ENCODE measurements at regions not wholly inside any gene's neighbourhood (a gene's known extent, or its start where the extent isn't known, plus 50 kb on each side); places are given as distances from the start of the nearest gene placed in this dataset.

DNA sequence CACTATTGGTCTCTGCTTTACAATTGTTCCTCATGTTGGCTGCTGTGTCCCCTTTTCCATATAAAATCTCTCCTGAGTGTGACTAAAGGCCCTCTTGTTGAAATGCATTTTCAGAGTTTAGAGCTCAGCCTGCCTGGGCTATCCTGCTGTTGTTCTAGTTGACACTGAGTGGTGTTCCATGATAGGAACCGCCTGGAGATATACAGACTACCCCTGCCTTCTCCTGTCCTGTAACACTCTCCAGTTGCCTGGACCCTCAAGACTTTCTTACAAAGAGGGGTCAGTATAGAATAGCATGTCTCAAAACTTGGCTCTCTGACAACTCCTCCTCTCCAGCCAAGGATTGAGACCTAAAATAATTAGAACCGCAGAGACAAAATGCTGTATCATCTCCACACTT, 152.0 kb upstream of the POU3F1 start:
- no peaks in the 10 kb centered on the region for H3K27me3 Mint-ChIP-seq (ENCODE audit: insufficient read depth, unreplicated experiment)
- no peak for DNase-seq (ENCODE audit: unreplicated experiment)
- TF ChIP-seq, protein P1, sequence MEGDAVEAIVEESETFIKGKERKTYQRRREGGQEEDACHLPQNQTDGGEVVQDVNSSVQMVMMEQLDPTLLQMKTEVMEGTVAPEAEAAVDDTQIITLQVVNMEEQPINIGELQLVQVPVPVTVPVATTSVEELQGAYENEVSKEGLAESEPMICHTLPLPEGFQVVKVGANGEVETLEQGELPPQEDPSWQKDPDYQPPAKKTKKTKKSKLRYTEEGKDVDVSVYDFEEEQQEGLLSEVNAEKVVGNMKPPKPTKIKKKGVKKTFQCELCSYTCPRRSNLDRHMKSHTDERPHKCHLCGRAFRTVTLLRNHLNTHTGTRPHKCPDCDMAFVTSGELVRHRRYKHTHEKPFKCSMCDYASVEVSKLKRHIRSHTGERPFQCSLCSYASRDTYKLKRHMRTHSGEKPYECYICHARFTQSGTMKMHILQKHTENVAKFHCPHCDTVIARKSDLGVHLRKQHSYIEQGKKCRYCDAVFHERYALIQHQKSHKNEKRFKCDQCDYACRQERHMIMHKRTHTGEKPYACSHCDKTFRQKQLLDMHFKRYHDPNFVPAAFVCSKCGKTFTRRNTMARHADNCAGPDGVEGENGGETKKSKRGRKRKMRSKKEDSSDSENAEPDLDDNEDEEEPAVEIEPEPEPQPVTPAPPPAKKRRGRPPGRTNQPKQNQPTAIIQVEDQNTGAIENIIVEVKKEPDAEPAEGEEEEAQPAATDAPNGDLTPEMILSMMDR (IDR thresholded peaks at IDR 0.05; ENCODE audit: unreplicated experiment) = no peak
- no peaks in the 10 kb centered on the region for H3K4me1 Mint-ChIP-seq (ENCODE audit: insufficient read depth, unreplicated experiment)
- H3K4me3 Mint-ChIP-seq (ENCODE audit: unreplicated experiment) = no peak overlapping the region
- POLR2A ChIA-PET = no interaction called here
- CTCF ChIA-PET = no interaction called here
- no peak overlapping the region for H3K27ac Mint-ChIP-seq (ENCODE audit: low read depth, unreplicated experiment)
- BruUV-seq (replicated peaks) = no TSS peak
- intact Hi-C loops (cut with micrococcal nuclease) = no loop called here
- H3K9me3 Mint-ChIP-seq (ENCODE audit: unreplicated experiment) = no peaks in the 10 kb centered on the region
- no peaks in the 10 kb centered on the region for H3K36me3 Mint-ChIP-seq (ENCODE audit: insufficient read depth, unreplicated experiment)

DNA sequence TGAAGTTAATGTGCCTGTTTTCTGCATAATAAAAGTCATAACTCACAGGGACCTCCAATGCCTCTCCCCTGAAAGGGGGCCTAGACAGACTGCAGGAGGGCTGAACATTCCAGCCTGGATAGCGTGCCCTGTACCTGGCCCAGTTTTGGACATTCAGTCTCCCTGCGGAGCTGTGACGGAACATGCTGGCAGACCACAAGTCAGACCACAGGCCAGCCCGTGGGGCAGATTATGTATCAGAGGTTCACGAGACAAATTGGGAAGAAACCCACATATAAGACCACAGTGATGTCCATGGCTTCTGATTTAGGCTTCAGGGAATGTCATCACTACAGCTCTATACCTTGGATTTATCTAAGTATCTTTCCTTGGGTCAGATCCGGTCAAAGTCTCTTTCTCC, 151.5 kb upstream of the POU3F1 start:
- Mint-ChIP-seq H3K9me3 (ENCODE audit: unreplicated experiment) (no peaks in the 10 kb centered on the region), H3K4me1 (ENCODE audit: insufficient read depth, unreplicated experiment) (no peaks in the 10 kb centered on the region), H3K4me3 (ENCODE audit: unreplicated experiment) (no peak overlapping the region), H3K27me3 (ENCODE audit: insufficient read depth, unreplicated experiment) (peaks cover under 1% of the 10 kb centered on the region), H3K27ac (ENCODE audit: low read depth, unreplicated experiment) (no peak overlapping the region), H3K36me3 (ENCODE audit: insufficient read depth, unreplicated experiment) (no peaks in the 10 kb centered on the region)
- TF ChIP-seq, protein P1 (IDR thresholded peaks at IDR 0.05; ENCODE audit: unreplicated experiment) = no peak
- POLR2A ChIA-PET = no interaction called here
- DNase-seq (ENCODE audit: unreplicated experiment) = no peak
- BruUV-seq (replicated peaks) = no TSS peak
- CTCF ChIA-PET = interaction anchor here (0.5 kb wide), 1 partner anchor 156 kb away, joined by 4 read pairs; no protein-coding TSS in a partner anchor
- intact Hi-C loops (cut with micrococcal nuclease) = no loop called here

DNA sequence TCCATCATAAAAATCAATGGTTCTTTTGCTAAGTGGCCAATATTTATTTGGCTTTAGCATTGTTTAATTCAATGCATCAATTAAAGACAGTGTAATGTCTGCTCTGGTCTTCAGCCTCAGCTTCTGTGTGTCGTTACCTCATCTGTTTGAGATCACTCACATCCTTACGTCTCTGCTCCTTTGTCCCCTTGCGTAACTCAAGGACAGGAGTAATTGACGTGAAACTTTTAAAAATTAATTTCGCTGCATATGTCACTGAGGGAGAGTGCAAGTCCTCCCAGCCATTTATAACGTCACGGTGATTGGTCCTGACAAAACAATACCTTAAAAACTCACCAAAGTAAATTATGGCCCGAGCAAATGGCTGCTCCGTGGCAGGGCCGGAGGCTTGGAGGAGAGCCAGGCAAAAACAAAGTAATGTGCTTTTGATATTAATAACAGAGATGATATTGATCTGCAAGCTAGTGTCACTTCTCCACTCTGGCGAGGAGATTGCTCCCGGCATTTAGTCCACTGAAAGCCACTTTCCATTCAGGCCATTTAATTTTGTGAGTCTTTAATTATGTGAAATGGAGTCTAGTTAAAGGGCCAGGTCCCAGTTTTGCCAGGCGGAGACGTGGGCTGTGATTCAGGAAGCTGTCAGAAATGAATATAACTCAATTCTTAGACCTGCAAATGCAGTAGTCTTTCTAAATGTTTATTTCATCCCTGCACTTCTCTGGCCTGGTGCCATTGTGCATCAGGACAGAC, 150.9 kb upstream of the POU3F1 start:
- no peak for DNase-seq (ENCODE audit: unreplicated experiment)
- H3K9me3 Mint-ChIP-seq (ENCODE audit: unreplicated experiment) = no peaks in the 10 kb centered on the region
- no peak overlapping the region for H3K4me3 Mint-ChIP-seq (ENCODE audit: unreplicated experiment)
- ChIA-PET CTCF (interaction anchor here (0.5 kb wide), 2 partner anchors 14 to 155 kb away, joined by 3 to 4 read pairs; no protein-coding TSS in a partner anchor), POLR2A (no interaction called here)
- intact Hi-C loops (cut with micrococcal nuclease) = no loop called here
- H3K4me1 Mint-ChIP-seq (ENCODE audit: insufficient read depth, unreplicated experiment) = no peaks in the 10 kb centered on the region
- TF ChIP-seq, protein P1 (IDR thresholded peaks at IDR 0.05; ENCODE audit: unreplicated experiment) = no peak
- peaks cover 6% of the 10 kb centered on the region for H3K27me3 Mint-ChIP-seq (ENCODE audit: insufficient read depth, unreplicated experiment)
- BruUV-seq (replicated peaks) = no TSS peak
- no peaks in the 10 kb centered on the region for H3K36me3 Mint-ChIP-seq (ENCODE audit: insufficient read depth, unreplicated experiment)
- no peak overlapping the region for H3K27ac Mint-ChIP-seq (ENCODE audit: low read depth, unreplicated experiment)

DNA sequence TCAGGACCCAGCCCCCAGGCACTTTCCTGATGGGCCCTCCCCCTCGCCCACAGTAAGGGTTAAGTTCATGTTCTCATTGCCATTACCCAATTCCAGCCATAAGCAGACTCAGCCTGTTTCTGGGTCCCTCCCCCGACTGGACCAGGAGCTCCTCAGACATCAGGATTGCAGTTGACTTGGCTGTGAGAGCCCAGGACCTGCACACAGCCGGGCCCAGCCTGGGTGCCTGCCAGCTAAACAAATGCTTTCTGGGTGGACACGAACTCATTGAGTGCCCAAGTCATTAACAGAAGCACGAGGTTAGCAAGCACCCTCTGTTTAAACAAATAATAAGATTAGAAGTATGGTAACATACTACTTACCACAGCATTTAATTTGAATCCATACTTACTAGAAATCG, 147.9 kb upstream of the POU3F1 start:
- Mint-ChIP-seq H3K27ac (ENCODE audit: low read depth, unreplicated experiment) (no peak overlapping the region), H3K4me1 (ENCODE audit: insufficient read depth, unreplicated experiment) (no peaks in the 10 kb centered on the region), H3K9me3 (ENCODE audit: unreplicated experiment) (no peaks in the 10 kb centered on the region), H3K4me3 (ENCODE audit: unreplicated experiment) (no peak overlapping the region), H3K27me3 (ENCODE audit: insufficient read depth, unreplicated experiment) (peaks cover 20% of the 10 kb centered on the region), H3K36me3 (ENCODE audit: insufficient read depth, unreplicated experiment) (no peaks in the 10 kb centered on the region)
- ChIA-PET CTCF (interaction anchor here (0.7 kb wide), 1 partner anchor 147 kb away, joined by 3 read pairs; no protein-coding TSS in a partner anchor), POLR2A (no interaction called here)
- DNase-seq (ENCODE audit: unreplicated experiment) = no peak
- no TSS peak for BruUV-seq (replicated peaks)
- TF ChIP-seq, protein P1 (IDR thresholded peaks at IDR 0.05; ENCODE audit: unreplicated experiment) = no peak
- intact Hi-C loops (cut with micrococcal nuclease) = no loop called here
